Body of pancreas (tissue), 4 donors: ENCODE measurements at regions not wholly inside any gene's neighbourhood (a gene's known extent, or its start where the extent isn't known, plus 50 kb on each side); places are given as distances from the start of the nearest gene placed in this dataset.

ENCODE experiments used
- POLR2A ChIP-seq, 3 donors: fragments of 450-650 bp; IDR thresholded peaks; one replicate each; pipeline ENCODE4 v1.6.1; 2016; ENCODE audit warnings: antibody characterized with exemption in 3 of 3, mild to moderate bottlenecking in 2 of 3
- TF ChIP-seq, protein P1 (sequence below), 7 experiments: fragments of 450-650 bp in 4 of 7; fragments of 200-600 bp in 3 of 7; sonication (generic) in 3 of 7; IDR thresholded peaks; one replicate each; pipeline ENCODE4 v1.5.1; 2016 to 2019; ENCODE audit warnings: antibody characterized with exemption in 7 of 7

- TF ChIP-seq, protein P1, sequence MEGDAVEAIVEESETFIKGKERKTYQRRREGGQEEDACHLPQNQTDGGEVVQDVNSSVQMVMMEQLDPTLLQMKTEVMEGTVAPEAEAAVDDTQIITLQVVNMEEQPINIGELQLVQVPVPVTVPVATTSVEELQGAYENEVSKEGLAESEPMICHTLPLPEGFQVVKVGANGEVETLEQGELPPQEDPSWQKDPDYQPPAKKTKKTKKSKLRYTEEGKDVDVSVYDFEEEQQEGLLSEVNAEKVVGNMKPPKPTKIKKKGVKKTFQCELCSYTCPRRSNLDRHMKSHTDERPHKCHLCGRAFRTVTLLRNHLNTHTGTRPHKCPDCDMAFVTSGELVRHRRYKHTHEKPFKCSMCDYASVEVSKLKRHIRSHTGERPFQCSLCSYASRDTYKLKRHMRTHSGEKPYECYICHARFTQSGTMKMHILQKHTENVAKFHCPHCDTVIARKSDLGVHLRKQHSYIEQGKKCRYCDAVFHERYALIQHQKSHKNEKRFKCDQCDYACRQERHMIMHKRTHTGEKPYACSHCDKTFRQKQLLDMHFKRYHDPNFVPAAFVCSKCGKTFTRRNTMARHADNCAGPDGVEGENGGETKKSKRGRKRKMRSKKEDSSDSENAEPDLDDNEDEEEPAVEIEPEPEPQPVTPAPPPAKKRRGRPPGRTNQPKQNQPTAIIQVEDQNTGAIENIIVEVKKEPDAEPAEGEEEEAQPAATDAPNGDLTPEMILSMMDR (IDR thresholded peaks at IDR 0.05), result no peak
- no peak for TF ChIP-seq POLR2A (IDR thresholded peaks at IDR 0.05)
Measured at GRCh38 chr5:130740047-130740569, 424.9 kb downstream of the HINT1 start.
